Vagina (tissue), 2 donors: ENCODE measurements at regions not wholly inside any gene's neighbourhood (a gene's known extent, or its start where the extent isn't known, plus 50 kb on each side); places are given as distances from the start of the nearest gene placed in this dataset.

Experiments used
- POLR2A ChIP-seq, 2 donors: fragments of 450-650 bp; IDR thresholded peaks; one replicate each; pipeline ENCODE4 v1.6.1; 2017; ENCODE audit warnings: antibody characterized with exemption in 2 of 2, mild to moderate bottlenecking in 2 of 2, moderate library complexity in 2 of 2
- POLR2AphosphoS5 ChIP-seq, 2 donors: sonication (generic); formaldehyde crosslinking; IDR thresholded peaks; one replicate each; pipeline ENCODE4 v1.9.0; 2017; ENCODE audit warnings: antibody characterized with exemption in 2 of 2, mild to moderate bottlenecking in 2 of 2, low read depth in 1 of 2; ENCODE audit not compliant: insufficient read depth in 1 of 2
- TF ChIP-seq, protein P1 (sequence below), 3 experiments: fragments of 450-650 bp in 2 of 3; fragments of 200-600 bp in 1 of 3; sonication (generic) in 1 of 3; IDR thresholded peaks; one replicate each; pipeline ENCODE4 v1.5.1; 2017 to 2019; ENCODE audit warnings: antibody characterized with exemption in 3 of 3, mild to moderate bottlenecking in 2 of 3, moderate library complexity in 2 of 3

DNA sequence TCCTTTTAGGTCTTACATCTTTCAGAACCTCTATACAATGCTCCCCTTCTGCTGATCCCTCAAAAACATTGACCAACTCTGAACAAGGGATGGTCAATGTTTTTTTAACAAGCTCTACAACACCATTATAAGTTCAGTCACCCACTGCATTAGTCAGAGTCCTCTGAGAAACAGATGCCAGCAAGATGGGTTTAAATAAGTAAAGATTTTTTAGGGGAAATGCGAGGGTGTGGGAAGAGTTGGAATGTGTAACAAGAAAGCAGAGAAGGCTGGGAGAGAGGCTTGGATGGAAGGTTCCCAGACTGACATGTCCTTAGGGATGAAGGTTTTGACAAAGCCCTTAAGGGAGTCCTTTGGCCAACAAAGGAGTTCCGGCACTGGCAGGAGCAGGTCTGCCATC lies 478.3 kb downstream of the FRK start:
- TF ChIP-seq POLR2A (IDR thresholded peaks at IDR 0.05) (no peak), POLR2AphosphoS5 (IDR thresholded peaks at IDR 0.05; ENCODE audit: insufficient read depth in 1 of 2, low read depth in 1 of 2) (no peak)
- TF ChIP-seq, protein P1, sequence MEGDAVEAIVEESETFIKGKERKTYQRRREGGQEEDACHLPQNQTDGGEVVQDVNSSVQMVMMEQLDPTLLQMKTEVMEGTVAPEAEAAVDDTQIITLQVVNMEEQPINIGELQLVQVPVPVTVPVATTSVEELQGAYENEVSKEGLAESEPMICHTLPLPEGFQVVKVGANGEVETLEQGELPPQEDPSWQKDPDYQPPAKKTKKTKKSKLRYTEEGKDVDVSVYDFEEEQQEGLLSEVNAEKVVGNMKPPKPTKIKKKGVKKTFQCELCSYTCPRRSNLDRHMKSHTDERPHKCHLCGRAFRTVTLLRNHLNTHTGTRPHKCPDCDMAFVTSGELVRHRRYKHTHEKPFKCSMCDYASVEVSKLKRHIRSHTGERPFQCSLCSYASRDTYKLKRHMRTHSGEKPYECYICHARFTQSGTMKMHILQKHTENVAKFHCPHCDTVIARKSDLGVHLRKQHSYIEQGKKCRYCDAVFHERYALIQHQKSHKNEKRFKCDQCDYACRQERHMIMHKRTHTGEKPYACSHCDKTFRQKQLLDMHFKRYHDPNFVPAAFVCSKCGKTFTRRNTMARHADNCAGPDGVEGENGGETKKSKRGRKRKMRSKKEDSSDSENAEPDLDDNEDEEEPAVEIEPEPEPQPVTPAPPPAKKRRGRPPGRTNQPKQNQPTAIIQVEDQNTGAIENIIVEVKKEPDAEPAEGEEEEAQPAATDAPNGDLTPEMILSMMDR (IDR thresholded peaks at IDR 0.05): no peak
